PC-3 (cell line): ENCODE measurements at regions not wholly inside any gene's neighbourhood (a gene's known extent, or its start where the extent isn't known, plus 50 kb on each side); places are given as distances from the start of the nearest gene placed in this dataset.

Experiments used
- CTCF ChIP-seq: fragments of 300-600 bp; sonication (generic); conservative IDR thresholded peaks from 2 replicates; pipeline ENCODE4 v1.5.1; 2017; ENCODE audit warnings: antibody characterized with exemption, low read depth, mild to moderate bottlenecking, low read length
- EZH2 ChIP-seq: fragments of 300-600 bp; sonication (generic); IDR thresholded peaks from one replicate; pipeline ENCODE4 v1.6.1; 2017; ENCODE audit warnings: antibody characterized with exemption, mild to moderate bottlenecking, low read length; ENCODE audit not compliant: unreplicated experiment
- EZH2phosphoT487 ChIP-seq: fragments of 300-600 bp; sonication (generic); IDR thresholded peaks from 2 replicates; pipeline ENCODE4 v1.6.1; 2018; ENCODE audit warnings: mild to moderate bottlenecking, antibody characterized with exemption, low read length, borderline replicate concordance

- no peak for TF ChIP-seq CTCF
- TF ChIP-seq EZH2 = no peak
- TF ChIP-seq EZH2phosphoT487 = no peak
These were observed 616.9 kb downstream of the CSNK1G3 start for GRCh38 chr5:124128867-124129266.
